Fibroblast of skin of right quadriceps (primary cell): ENCODE measurements at regions not wholly inside any gene's neighbourhood (a gene's known extent, or its start where the extent isn't known, plus 50 kb on each side); places are given as distances from the start of the nearest gene placed in this dataset.

Experiments
- DNase-seq: peaks from one replicate; pipeline ENCODE4 v3.0.0-alpha.2; 2013

GRCh38 chr2:190785334-190785733, 95.3 kb upstream of the GLS start:
- DNase-seq: no peak

- no peak for DNase-seq
Measured at GRCh38 chr2:190786404-190787166, 94.0 kb upstream of the GLS start.

GRCh38 chr2:190787743-190788235, 92.8 kb upstream of the GLS start:
- DNase-seq: no peak

- DNase-seq: no peak
Measured at GRCh38 chr2:190789074-190790004, 91.3 kb upstream of the GLS start.

- DNase-seq: peak; percentile 80
Measured at GRCh38 chr2:190791347-190791975, 89.2 kb upstream of the GLS start.

- DNase-seq: no peak
Measured at GRCh38 chr2:190791976-190792575, 88.5 kb upstream of the GLS start.

GRCh38 chr2:190792956-190793888, 87.4 kb upstream of the GLS start:
- DNase-seq: peak; percentile 42

- DNase-seq: no peak
Measured at GRCh38 chr2:190794377-190794776, 86.2 kb upstream of the GLS start.

GRCh38 chr2:190794790-190795189, 85.8 kb upstream of the GLS start:
- DNase-seq: peak; percentile 24

- no peak for DNase-seq
Measured at GRCh38 chr2:190795686-190796085, 84.9 kb upstream of the GLS start.

GRCh38 chr2:190799999-190800398, 80.6 kb upstream of the GLS start:
- no peak for DNase-seq

GRCh38 chr2:190800528-190800927, 80.1 kb upstream of the GLS start:
- DNase-seq: no peak

GRCh38 chr2:190802129-190802528, 78.5 kb upstream of the GLS start:
- no peak for DNase-seq

GRCh38 chr2:190802626-190803209, 77.9 kb upstream of the GLS start:
- DNase-seq: peak; percentile 41

GRCh38 chr2:190804182-190804795, 76.3 kb upstream of the GLS start:
- DNase-seq: peak; percentile 38

- DNase-seq: no peak
Measured at GRCh38 chr2:190805126-190805525, 75.5 kb upstream of the GLS start.

GRCh38 chr2:190805843-190806242, 74.8 kb upstream of the GLS start:
- no peak for DNase-seq

- no peak for DNase-seq
Measured at GRCh38 chr2:190807886-190808285, 72.7 kb upstream of the GLS start.

GRCh38 chr2:190809139-190809764, 71.4 kb upstream of the GLS start:
- peak; percentile 55 for DNase-seq

GRCh38 chr2:190809876-190810525, 70.6 kb upstream of the GLS start:
- DNase-seq: no peak
